HEK293 (cell line): ENCODE measurements at regions not wholly inside any gene's neighbourhood (a gene's known extent, or its start where the extent isn't known, plus 50 kb on each side); places are given as distances from the start of the nearest gene placed in this dataset.

Experiments
- HOXA7 ChIP-seq: sonication (generic); formaldehyde crosslinking; IDR thresholded peaks from 2 replicates; pipeline ENCODE4 v1.8.1; 2022; ENCODE audit warnings: missing genetic modification reagents, borderline replicate concordance
- PRDM1 ChIP-seq: fragments of 450-650 bp; formaldehyde crosslinking; IDR thresholded peaks from 2 replicates; pipeline ENCODE4; 2016; ENCODE audit warnings: missing biosample characterization, missing genetic modification characterization
- TCF7L2 ChIP-seq: IDR thresholded peaks from 2 replicates; pipeline ENCODE4 v1.6.1; 2011; ENCODE audit warnings: low read depth, mild to moderate bottlenecking, inconsistent platforms, low read length, moderate library complexity, borderline replicate concordance
- ZFP3 ChIP-seq: fragments of 450-650 bp; formaldehyde crosslinking; IDR thresholded peaks from 2 replicates; pipeline ENCODE4 v1.5.1; 2016; ENCODE audit warnings: low read depth, missing biosample characterization, missing genetic modification characterization
- ZNF146 ChIP-seq: fragments of 450-650 bp; formaldehyde crosslinking; IDR thresholded peaks from 2 replicates; pipeline ENCODE4 v1.5.1; 2016; ENCODE audit warnings: missing biosample characterization, missing genetic modification characterization
- ZNF354C ChIP-seq: fragments of 450-650 bp; formaldehyde crosslinking; IDR thresholded peaks from 2 replicates; pipeline ENCODE4 v1.5.1; 2016; ENCODE audit warnings: missing biosample characterization, missing genetic modification characterization, low read depth, borderline replicate concordance
- ZNF558 ChIP-seq: fragments of 450-650 bp; formaldehyde crosslinking; IDR thresholded peaks from 2 replicates; pipeline ENCODE4 v1.5.1; 2016; ENCODE audit warnings: missing biosample characterization, missing genetic modification characterization
- ZNF76 ChIP-seq: fragments of 450-650 bp; formaldehyde crosslinking; IDR thresholded peaks from 2 replicates; pipeline ENCODE4; 2016; ENCODE audit warnings: low read depth, missing biosample characterization, missing genetic modification characterization, borderline replicate concordance
- ZNF776 ChIP-seq: fragments of 450-650 bp; formaldehyde crosslinking; IDR thresholded peaks from 2 replicates; pipeline ENCODE4 v1.5.0; 2017; ENCODE audit warnings: missing biosample characterization, missing genetic modification characterization, borderline replicate concordance
- TF ChIP-seq, protein P1 (sequence below): fragments of 450-650 bp; formaldehyde crosslinking; IDR thresholded peaks from 2 replicates; pipeline ENCODE4 v1.5.1; 2016; ENCODE audit warnings: missing biosample characterization, missing genetic modification characterization
- TF ChIP-seq, protein P2 (sequence below): fragments of 450-650 bp; formaldehyde crosslinking; IDR thresholded peaks from 2 replicates; pipeline ENCODE4 v1.5.1; 2016; ENCODE audit warnings: missing biosample characterization, missing genetic modification characterization
- TF ChIP-seq, protein P3 (sequence below): fragments of 450-650 bp; formaldehyde crosslinking; IDR thresholded peaks from 2 replicates; pipeline ENCODE4 v1.5.0; 2017; ENCODE audit warnings: missing biosample characterization, missing genetic modification characterization, borderline replicate concordance
- TF ChIP-seq, protein P4 (sequence below): fragments of 450-650 bp; IDR thresholded peaks from 2 replicates; pipeline ENCODE4 v1.5.1; 2018; ENCODE audit warnings: missing biosample characterization, missing genetic modification characterization
- TF ChIP-seq, protein P5 (sequence below): sonication (generic); formaldehyde crosslinking; IDR thresholded peaks from 2 replicates; pipeline ENCODE4 v1.8.1; 2022; ENCODE audit warnings: mild to moderate bottlenecking, moderate library complexity, missing genetic modification reagents

DNA sequence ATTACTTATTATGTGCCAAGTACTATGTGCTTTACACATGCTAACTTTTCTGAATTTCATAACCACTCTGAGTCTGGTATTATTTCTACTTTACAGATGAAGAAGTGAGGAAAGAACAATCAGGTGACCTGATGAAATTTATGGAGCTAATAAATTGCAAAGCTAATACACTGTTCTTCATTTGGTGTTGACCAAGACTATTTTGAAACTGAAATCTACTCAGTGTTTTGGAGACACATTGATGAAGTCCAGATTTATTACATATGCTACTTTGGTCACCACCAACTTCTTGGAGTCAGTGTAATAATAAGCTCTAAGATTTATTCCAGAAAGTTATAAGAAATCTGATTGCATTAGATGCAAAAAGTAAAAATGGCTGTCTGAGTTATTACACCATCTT is 637.9 kb downstream of the FAT4 start:
- TF ChIP-seq, protein P1, sequence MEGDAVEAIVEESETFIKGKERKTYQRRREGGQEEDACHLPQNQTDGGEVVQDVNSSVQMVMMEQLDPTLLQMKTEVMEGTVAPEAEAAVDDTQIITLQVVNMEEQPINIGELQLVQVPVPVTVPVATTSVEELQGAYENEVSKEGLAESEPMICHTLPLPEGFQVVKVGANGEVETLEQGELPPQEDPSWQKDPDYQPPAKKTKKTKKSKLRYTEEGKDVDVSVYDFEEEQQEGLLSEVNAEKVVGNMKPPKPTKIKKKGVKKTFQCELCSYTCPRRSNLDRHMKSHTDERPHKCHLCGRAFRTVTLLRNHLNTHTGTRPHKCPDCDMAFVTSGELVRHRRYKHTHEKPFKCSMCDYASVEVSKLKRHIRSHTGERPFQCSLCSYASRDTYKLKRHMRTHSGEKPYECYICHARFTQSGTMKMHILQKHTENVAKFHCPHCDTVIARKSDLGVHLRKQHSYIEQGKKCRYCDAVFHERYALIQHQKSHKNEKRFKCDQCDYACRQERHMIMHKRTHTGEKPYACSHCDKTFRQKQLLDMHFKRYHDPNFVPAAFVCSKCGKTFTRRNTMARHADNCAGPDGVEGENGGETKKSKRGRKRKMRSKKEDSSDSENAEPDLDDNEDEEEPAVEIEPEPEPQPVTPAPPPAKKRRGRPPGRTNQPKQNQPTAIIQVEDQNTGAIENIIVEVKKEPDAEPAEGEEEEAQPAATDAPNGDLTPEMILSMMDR, result no peak
- TF ChIP-seq ZNF354C (tag by site-specific recombination) (no peak), ZFP3 (tag by site-specific recombination) (no peak), HOXA7 (CRISPR knock-in tag) (no peak), ZNF776 (tag by site-specific recombination) (no peak), ZNF76 (tag by site-specific recombination) (no peak), TCF7L2 (no peak), PRDM1 (tag by site-specific recombination) (no peak), ZNF558 (tag by site-specific recombination) (no peak), ZNF146 (tag by site-specific recombination) (no peak)
- TF ChIP-seq, protein P2, sequence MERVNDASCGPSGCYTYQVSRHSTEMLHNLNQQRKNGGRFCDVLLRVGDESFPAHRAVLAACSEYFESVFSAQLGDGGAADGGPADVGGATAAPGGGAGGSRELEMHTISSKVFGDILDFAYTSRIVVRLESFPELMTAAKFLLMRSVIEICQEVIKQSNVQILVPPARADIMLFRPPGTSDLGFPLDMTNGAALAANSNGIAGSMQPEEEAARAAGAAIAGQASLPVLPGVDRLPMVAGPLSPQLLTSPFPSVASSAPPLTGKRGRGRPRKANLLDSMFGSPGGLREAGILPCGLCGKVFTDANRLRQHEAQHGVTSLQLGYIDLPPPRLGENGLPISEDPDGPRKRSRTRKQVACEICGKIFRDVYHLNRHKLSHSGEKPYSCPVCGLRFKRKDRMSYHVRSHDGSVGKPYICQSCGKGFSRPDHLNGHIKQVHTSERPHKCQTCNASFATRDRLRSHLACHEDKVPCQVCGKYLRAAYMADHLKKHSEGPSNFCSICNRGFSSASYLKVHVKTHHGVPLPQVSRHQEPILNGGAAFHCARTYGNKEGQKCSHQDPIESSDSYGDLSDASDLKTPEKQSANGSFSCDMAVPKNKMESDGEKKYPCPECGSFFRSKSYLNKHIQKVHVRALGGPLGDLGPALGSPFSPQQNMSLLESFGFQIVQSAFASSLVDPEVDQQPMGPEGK (tag by site-specific recombination), result no peak
- TF ChIP-seq, protein P3, sequence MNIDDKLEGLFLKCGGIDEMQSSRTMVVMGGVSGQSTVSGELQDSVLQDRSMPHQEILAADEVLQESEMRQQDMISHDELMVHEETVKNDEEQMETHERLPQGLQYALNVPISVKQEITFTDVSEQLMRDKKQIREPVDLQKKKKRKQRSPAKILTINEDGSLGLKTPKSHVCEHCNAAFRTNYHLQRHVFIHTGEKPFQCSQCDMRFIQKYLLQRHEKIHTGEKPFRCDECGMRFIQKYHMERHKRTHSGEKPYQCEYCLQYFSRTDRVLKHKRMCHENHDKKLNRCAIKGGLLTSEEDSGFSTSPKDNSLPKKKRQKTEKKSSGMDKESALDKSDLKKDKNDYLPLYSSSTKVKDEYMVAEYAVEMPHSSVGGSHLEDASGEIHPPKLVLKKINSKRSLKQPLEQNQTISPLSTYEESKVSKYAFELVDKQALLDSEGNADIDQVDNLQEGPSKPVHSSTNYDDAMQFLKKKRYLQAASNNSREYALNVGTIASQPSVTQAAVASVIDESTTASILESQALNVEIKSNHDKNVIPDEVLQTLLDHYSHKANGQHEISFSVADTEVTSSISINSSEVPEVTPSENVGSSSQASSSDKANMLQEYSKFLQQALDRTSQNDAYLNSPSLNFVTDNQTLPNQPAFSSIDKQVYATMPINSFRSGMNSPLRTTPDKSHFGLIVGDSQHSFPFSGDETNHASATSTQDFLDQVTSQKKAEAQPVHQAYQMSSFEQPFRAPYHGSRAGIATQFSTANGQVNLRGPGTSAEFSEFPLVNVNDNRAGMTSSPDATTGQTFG, result no peak
- TF ChIP-seq, protein P4, sequence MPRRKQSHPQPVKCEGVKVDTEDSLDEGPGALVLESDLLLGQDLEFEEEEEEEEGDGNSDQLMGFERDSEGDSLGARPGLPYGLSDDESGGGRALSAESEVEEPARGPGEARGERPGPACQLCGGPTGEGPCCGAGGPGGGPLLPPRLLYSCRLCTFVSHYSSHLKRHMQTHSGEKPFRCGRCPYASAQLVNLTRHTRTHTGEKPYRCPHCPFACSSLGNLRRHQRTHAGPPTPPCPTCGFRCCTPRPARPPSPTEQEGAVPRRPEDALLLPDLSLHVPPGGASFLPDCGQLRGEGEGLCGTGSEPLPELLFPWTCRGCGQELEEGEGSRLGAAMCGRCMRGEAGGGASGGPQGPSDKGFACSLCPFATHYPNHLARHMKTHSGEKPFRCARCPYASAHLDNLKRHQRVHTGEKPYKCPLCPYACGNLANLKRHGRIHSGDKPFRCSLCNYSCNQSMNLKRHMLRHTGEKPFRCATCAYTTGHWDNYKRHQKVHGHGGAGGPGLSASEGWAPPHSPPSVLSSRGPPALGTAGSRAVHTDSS (tag by site-specific recombination), result no peak
- TF ChIP-seq, protein P5, sequence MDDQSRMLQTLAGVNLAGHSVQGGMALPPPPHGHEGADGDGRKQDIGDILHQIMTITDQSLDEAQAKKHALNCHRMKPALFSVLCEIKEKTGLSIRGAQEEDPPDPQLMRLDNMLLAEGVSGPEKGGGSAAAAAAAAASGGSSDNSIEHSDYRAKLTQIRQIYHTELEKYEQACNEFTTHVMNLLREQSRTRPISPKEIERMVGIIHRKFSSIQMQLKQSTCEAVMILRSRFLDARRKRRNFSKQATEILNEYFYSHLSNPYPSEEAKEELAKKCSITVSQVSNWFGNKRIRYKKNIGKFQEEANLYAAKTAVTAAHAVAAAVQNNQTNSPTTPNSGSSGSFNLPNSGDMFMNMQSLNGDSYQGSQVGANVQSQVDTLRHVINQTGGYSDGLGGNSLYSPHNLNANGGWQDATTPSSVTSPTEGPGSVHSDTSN (CRISPR knock-in tag), result no peak
